SK-N-MC (cell line): ENCODE measurements at regions not wholly inside any gene's neighbourhood (a gene's known extent, or its start where the extent isn't known, plus 50 kb on each side); places are given as distances from the start of the nearest gene placed in this dataset.

Source experiments
- FOXP2 ChIP-seq: optimal IDR thresholded peaks from 2 replicates; pipeline ENCODE3; 2011; ENCODE audit warnings: mild to moderate bottlenecking, moderate library complexity; ENCODE audit not compliant: insufficient read depth; ENCODE audit errors: extremely low read length, control extremely low read depth
- POLR2AphosphoS5 ChIP-seq: IDR thresholded peaks from 2 replicates; pipeline ENCODE4 v1.6.1; 2012; ENCODE audit warnings: mild to moderate bottlenecking, low read depth, low read length, borderline replicate concordance

GRCh38 chr5:77935506-77936364, 159.6 kb upstream of the TBCA start:
- TF ChIP-seq POLR2AphosphoS5, result peak; percentile 24; the same call in 1 of the 2 replicates
- TF ChIP-seq FOXP2, result peak; percentile 86
